Breast epithelium (tissue), 4 donors: ENCODE measurements at regions not wholly inside any gene's neighbourhood (a gene's known extent, or its start where the extent isn't known, plus 50 kb on each side); places are given as distances from the start of the nearest gene placed in this dataset.

Source experiments
- DNase-seq, 2 donors: peaks; one replicate each; pipeline ENCODE4 v3.0.0-alpha.2; 2019; ENCODE audit warnings: low spot score in 2 of 2
- H3K27ac ChIP-seq, 2 donors: fragments of 200-600 bp; sonication (generic) in 1 of 2; one replicate each; pipeline ENCODE4 v1.5.1; 2016 to 2019; ENCODE audit warnings: mild to moderate bottlenecking in 1 of 2
- H3K27me3 ChIP-seq, 2 donors: fragments of 200-600 bp; sonication (generic) in 1 of 2; one replicate each; pipeline versions ENCODE4 v1.5.1 to v1.6.0; 2017 to 2019; ENCODE audit warnings: control low read depth in 1 of 2, mild to moderate bottlenecking in 1 of 2
- H3K36me3 ChIP-seq: fragments of 200-600 bp; one replicate; pipeline ENCODE4 v1.5.1; 2019
- H3K4me1 ChIP-seq, 2 donors: fragments of 200-600 bp; sonication (generic); one replicate each; pipeline ENCODE4 v1.5.1; 2016 to 2019; ENCODE audit warnings: control low read depth in 1 of 2
- H3K4me3 ChIP-seq, 3 donors: fragments of 200-600 bp; sonication (generic); 1 replicate in 2 of 3; 2 replicates in 1 of 3; pipeline ENCODE4 v1.5.1; 2016 to 2019; ENCODE audit warnings: mild to moderate bottlenecking in 3 of 3, moderate library complexity in 2 of 3
- H3K9me3 ChIP-seq, 2 donors: fragments of 200-600 bp; sonication (generic) in 1 of 2; one replicate each; pipeline ENCODE4 v1.5.1; 2016 to 2019; ENCODE audit warnings: control low read depth in 1 of 2
- CTCF ChIP-seq, 3 donors: fragments of 450-650 bp; IDR thresholded peaks; one replicate each; pipeline ENCODE4 v1.5.1; 2016 to 2017; ENCODE audit warnings: antibody characterized with exemption in 3 of 3, mild to moderate bottlenecking in 3 of 3, moderate library complexity in 3 of 3
- POLR2A ChIP-seq: fragments of 450-650 bp; IDR thresholded peaks from one replicate; pipeline ENCODE4 v1.6.1; 2016; ENCODE audit warnings: antibody characterized with exemption, mild to moderate bottlenecking, moderate library complexity
- POLR2AphosphoS5 ChIP-seq, 3 donors: sonication (generic); formaldehyde crosslinking; IDR thresholded peaks; one replicate each; pipeline ENCODE4 v1.6.1; 2017; ENCODE audit warnings: antibody characterized with exemption in 3 of 3
- intact Hi-C: fragments of 100-400 bp; cut with DNase I; formaldehyde crosslinking; loops from one replicate; pipeline ENCODE4 v1.15.1; 2023; ENCODE audit warnings: low total_unique reads

DNA sequence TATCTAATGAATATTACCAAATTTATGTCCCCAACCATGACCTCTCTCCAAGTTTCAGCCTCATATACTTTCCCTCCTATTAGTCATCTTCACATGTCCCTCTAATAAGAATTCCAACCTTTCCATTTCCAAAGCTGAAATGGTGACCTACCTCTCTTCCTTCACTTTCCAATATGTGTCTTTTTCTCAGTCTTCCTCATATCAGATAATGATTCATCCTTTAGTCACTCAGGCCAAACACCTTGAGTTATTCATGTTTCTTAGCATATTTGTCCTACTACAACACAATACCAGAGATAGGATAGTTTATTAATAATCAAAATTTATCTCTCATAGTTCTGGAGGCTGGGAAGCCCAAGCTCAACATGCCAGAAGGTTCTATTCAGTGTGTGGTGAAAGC lies 318.5 kb upstream of the ZWINT start:
- H3K9me3 ChIP-seq = peaks cover 5 to 6% of the 10 kb centered on the region in 2 donors
- TF ChIP-seq POLR2A (no peak), POLR2AphosphoS5 (IDR thresholded peaks at IDR 0.05) (no peak), CTCF (IDR thresholded peaks at IDR 0.05) (no peak)
- no peak overlapping the region for H3K27ac ChIP-seq
- H3K4me3 ChIP-seq = no peak overlapping the region
- no peaks in the 10 kb centered on the region for H3K27me3 ChIP-seq
- no peak for DNase-seq
- no peaks in the 10 kb centered on the region for H3K4me1 ChIP-seq
- no peaks in the 10 kb centered on the region for H3K36me3 ChIP-seq
- intact Hi-C loops = no loop called here

- no peaks in the 10 kb centered on the region for H3K9me3 ChIP-seq
Measured at GRCh38 chr10:56662765-56663447, 301.8 kb upstream of the ZWINT start.

GRCh38 chr10:56653289-56653688 lies 292.2 kb upstream of the ZWINT start:
- no peak for DNase-seq
- H3K36me3 ChIP-seq = no peaks in the 10 kb centered on the region

More at GRCh38 chr10:56662765-56663447, 301.8 kb upstream of the ZWINT start:
- intact Hi-C loops = no loop called here
- TF ChIP-seq CTCF (IDR thresholded peaks at IDR 0.05) (no peak), POLR2AphosphoS5 (IDR thresholded peaks at IDR 0.05) (no peak), POLR2A (no peak)
- Histone ChIP-seq H3K4me1 (no peaks in the 10 kb centered on the region), H3K27me3 (no peaks in the 10 kb centered on the region), H3K4me3 (no peak overlapping the region), H3K27ac (no peak overlapping the region), H3K36me3 (no peaks in the 10 kb centered on the region)
- no peak for DNase-seq

GRCh38 chr10:56646329-56647111 lies 285.5 kb upstream of the ZWINT start:
- Histone ChIP-seq H3K9me3 (no peaks in the 10 kb centered on the region), H3K36me3 (no peaks in the 10 kb centered on the region), H3K4me1 (no peaks in the 10 kb centered on the region), H3K27ac (no peak overlapping the region), H3K4me3 (no peak overlapping the region), H3K27me3 (no peaks in the 10 kb centered on the region)
- TF ChIP-seq CTCF (IDR thresholded peaks at IDR 0.05) (no peak), POLR2A (no peak)
- DNase-seq = no peak
- intact Hi-C loops = no loop called here

More at GRCh38 chr10:56653289-56653688, 292.2 kb upstream of the ZWINT start:
- intact Hi-C loops = no loop called here
- no peaks in the 10 kb centered on the region for H3K4me1 ChIP-seq
- no peaks in the 10 kb centered on the region for H3K27me3 ChIP-seq
- no peak overlapping the region for H3K4me3 ChIP-seq
- TF ChIP-seq POLR2A (no peak), POLR2AphosphoS5 (IDR thresholded peaks at IDR 0.05) (no peak), CTCF (IDR thresholded peaks at IDR 0.05) (no peak)
- no peak overlapping the region for H3K27ac ChIP-seq
- H3K9me3 ChIP-seq = peaks cover 0 to 14% of the 10 kb centered on the region in 2 donors

DNA sequence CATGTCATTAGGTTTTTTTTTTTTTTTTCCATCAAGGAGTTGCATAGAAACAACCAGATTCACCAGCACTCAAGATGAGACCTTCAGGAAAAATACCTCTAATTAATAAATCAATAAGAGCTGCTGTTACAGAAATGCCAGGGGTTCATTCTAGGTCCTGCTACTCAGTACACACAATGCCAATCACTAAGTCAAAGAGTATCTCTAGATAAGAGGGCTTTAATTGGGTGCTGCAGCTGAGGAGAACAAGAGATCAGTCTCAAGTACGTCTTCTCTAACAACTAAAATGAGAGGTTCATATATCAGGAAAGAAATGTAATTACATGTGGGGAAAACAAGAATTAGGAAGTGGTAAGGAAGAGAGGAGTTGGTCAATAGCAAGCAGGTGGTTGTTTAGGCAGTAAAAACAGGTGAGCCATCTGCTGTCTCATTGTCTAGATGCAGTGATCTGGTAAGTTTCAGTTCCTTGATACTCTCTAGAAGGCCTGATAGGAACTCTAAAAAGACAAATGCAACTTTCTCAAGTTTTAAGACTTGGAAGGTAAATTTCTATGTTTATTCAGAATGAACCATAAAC lies 272.9 kb upstream of the ZWINT start:
- TF ChIP-seq CTCF (IDR thresholded peaks at IDR 0.05) (no peak), POLR2A (no peak), POLR2AphosphoS5 (IDR thresholded peaks at IDR 0.05) (no peak)
- no peaks in the 10 kb centered on the region for H3K27me3 ChIP-seq

More for the DNA sequence above, 272.9 kb upstream of the ZWINT start:
- intact Hi-C loops = loop anchor here (5.0 kb wide), 1 partner anchor 72 kb away; no protein-coding TSS in a partner anchor
- Histone ChIP-seq H3K4me3 (no peak overlapping the region), H3K4me1 (no peaks in the 10 kb centered on the region), H3K9me3 (peaks cover under 1 to 6% of the 10 kb centered on the region in 2 donors), H3K36me3 (no peaks in the 10 kb centered on the region), H3K27ac (no peak overlapping the region)
- DNase-seq = no peak
